NCI-H1048 (cell line): ENCODE measurements at regions not wholly inside any gene's neighbourhood (a gene's known extent, or its start where the extent isn't known, plus 50 kb on each side); places are given as distances from the start of the nearest gene placed in this dataset.

Experiments used
- DNase-seq: peaks from one replicate; lab custom pipeline; 2025; lab: John Stamatoyannopoulos, UW

DNA sequence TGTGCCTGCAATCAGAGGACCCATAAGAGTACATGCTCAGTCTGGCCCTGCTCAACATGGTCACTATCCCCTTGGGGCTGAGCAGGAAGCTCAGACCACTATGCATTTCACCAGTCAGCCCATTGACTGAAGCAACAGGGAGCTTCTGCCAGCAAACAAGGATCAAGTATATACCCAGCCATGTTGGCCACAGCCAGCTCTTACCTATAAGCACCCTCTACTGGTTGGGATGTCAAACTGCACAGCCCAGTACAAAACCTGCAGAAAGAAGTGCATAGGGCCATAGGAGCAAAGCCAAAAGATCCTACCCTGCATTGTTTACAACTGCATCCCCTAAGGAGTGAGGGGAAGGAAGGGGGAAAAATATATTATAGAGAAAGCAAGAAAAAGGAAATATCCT, 214.4 kb upstream of the CPEB2 start:
- DNase-seq, result no peak

DNA sequence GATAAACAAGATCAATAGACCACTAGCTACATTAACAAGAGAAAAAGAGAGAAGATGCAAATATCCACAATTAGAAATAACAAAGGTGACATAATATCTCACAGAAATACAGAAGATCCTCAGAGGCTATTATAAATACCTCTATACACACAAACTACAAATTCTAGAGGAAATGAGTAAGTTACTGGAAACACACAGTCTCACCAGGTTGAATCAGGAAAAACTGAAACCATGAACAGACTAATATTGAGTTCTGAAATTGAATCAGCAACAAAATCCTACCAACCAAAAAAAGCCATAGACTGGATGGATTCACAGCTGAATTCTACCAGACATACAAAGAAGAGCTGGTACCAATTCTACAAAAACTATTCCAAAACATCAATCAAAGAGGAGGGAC, 211.8 kb upstream of the CPEB2 start:
- no peak for DNase-seq

GRCh38 chr4:14792702-14793227, 209.5 kb upstream of the CPEB2 start:
- DNase-seq, result no peak

DNA sequence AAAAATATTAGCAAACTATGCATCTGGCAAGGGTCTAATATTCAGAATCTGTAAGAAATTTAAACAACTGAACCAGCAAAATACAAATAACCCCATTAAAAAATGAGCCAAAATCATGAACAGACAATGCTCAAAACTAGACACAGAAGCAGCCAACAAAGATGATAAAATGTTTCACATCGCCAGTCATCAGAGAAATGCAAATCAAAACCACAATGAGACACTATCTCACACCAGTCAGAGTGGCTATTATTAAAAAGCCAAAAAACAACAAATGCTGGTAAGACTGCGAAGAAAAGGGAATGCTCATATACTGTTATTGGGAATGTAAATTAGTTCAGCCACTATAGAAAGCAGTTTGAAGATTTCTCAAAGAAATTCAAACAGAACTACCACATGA, 201.3 kb upstream of the CPEB2 start:
- no peak for DNase-seq

DNA sequence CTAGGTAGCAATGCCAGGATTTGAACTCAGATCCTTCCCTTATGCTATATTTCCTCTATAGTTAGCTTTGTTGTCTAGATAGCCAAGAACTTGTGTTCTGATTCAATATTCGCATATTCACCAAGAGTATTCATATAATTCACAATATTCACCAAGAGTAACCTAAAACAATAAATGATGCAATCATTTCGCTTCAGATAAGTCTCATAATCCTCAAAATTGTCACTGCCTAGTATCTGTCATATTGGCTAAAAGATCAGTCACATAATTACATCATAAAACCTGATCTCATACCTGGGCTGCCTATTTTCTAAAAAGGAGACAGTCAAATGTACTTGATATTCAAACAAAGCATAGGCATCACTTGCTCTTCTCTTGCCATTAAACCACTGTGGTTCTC, 199.7 kb upstream of the CPEB2 start:
- DNase-seq, result no peak

GRCh38 chr4:14807856-14808255, 194.4 kb upstream of the CPEB2 start:
- no peak for DNase-seq

GRCh38 chr4:14809203-14809602, 193.1 kb upstream of the CPEB2 start:
- DNase-seq, result no peak

- no peak for DNase-seq
These were observed 192.2 kb upstream of the CPEB2 start for GRCh38 chr4:14810121-14810520.

DNA sequence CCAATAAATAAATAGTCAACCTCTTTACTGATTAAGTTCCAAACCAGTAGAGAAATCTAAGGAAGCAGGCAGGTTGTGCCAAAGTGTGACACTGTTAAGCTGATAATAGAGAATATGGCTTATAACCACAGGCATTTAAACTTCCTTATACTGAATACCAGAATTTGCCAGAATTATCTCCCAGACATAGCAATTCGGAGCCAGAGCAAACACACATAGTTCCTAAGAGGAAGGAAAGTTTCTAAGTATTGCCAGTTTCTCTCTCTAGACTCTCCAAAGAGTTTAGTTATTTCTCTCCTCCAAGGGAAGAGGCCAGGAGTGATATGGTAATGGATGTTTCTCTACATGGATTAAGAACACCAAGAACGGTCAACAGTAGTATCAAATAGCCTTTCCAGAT, 191.7 kb upstream of the CPEB2 start:
- DNase-seq, result no peak

DNA sequence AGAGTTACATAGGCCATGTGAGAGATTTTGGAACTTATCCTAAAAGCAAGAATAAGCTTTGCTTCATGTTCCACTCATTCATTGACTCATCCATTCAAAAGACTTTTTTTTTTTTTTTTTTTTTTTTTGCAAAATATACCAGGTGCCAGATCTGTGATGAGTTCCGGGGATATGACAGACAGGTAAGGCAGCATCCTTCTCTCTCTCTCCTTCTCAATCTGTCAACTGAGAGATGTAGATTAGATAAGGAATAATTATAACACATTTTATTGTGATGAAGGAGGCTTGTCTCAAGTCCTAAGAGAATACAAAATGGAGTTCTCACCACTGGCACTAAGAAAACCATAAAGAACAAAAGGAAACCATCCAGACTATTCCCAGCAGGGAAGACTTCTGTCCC, 190.2 kb upstream of the CPEB2 start:
- DNase-seq, result no peak

DNA sequence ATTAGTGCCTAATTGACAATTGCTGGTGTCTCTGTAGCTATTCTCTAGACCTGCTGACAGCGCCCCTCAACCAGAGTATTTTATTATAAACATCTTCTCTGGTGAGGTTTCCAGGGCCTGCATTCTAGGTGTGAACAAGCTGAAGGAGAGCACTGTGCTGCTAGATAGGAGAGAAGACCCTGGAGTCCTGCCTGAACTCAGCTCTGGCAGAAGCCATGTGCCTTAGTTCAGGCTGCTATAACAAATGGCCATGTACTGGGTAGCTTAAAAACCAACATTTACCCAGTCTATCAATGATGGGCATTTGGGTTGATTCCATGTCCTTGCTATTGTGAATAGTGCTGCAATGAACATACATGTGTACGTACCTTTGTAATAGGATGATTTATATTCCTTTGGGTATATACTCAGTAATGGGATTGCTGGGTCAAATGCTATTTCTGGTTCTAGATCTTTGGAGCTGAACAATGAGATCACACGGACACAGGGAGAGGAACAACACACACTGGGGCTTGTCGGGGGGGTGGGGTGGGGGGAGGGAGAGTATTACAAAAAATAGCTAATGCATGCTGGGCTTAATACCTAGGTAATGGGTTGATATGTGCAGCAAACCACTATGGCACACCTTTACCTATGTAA, 185.5 kb upstream of the CPEB2 start:
- DNase-seq, result no peak

DNA sequence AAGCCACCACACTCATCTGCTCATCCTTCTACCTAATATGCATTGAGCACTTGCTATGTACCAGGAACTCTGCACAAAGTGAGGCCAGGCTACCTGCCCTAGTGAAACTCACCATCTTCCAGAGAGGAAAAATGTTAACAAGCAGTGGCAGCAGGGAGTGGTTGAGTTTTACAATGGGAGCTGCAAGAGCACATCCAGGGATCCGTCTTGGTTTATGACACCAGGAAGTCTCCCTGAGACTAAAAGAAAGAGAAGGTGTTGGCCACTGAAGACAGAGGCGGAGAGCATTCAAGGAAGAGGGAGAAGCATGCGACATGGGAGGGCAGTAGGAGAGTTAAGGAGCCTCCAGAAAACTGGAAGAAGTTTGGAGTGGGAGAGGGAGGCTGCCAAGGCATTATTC, 178.1 kb upstream of the CPEB2 start:
- DNase-seq, result no peak

GRCh38 chr4:14827111-14827510, 175.2 kb upstream of the CPEB2 start:
- no peak for DNase-seq

DNA sequence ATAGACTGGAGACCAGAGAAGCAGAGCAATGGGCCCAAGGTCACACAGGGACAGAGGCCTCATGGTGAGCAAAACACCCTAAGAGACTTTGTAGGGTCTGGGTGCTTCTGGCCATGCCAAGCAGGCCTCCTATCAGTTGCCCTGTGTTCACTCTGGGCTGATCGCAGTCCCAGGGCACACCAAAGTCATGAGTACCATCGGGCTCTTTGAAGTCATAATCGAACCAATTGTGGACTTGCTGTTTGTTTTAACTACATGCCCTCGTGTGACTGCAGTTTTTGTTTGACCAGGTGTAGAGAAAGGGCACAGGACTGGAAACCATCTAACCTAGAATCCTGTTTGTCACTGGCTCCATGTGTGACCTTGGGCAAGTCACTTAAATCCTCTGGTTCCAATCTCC, 172.5 kb upstream of the CPEB2 start:
- no peak for DNase-seq

- DNase-seq, result no peak
These were observed 170.9 kb upstream of the CPEB2 start for GRCh38 chr4:14831416-14831815.

GRCh38 chr4:14833053-14833452, 169.2 kb upstream of the CPEB2 start:
- no peak for DNase-seq

GRCh38 chr4:14834382-14834781, 167.9 kb upstream of the CPEB2 start:
- no peak for DNase-seq

DNA sequence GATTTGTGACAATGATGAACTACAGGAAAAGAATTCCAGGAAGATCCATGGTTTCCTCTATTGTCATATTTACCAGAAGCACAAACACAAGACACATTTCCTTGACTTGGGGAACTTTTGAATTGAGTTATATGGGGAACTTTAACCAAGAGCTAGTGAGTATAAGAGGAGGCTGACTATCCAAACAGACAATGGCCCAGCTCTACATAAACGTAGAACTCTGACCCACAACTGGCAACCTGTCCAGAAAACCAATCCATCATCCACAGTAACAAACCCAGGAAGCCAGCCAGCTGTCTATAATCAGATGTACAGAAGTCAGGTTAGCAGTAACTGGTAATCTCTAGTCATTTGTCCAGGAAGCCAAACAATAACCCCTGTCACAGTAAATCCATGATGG, 167.0 kb upstream of the CPEB2 start:
- no peak for DNase-seq

GRCh38 chr4:14835708-14836425, 166.4 kb upstream of the CPEB2 start:
- DNase-seq, result no peak

- no peak for DNase-seq
These were observed 164.4 kb upstream of the CPEB2 start for GRCh38 chr4:14837860-14838259.

GRCh38 chr4:14841801-14842768, 160.2 kb upstream of the CPEB2 start:
- DNase-seq, result no peak

- DNase-seq, result no peak
These were observed 159.2 kb upstream of the CPEB2 start for GRCh38 chr4:14842964-14843630.
